ENCODE measurements at regions not wholly inside any gene's neighbourhood (a gene's known extent, or its start where the extent isn't known, plus 50 kb on each side); places are given as distances from the start of the nearest gene placed in this dataset.
A peak's percentile ranks its signal among the peaks of the same experiment; 100 is the strongest.
"Not testable (repeated sequence)": the region's sequence is repeated elsewhere in the genome, so short reads cannot be mapped to it uniquely, and the experiment has no call there.

DNA sequence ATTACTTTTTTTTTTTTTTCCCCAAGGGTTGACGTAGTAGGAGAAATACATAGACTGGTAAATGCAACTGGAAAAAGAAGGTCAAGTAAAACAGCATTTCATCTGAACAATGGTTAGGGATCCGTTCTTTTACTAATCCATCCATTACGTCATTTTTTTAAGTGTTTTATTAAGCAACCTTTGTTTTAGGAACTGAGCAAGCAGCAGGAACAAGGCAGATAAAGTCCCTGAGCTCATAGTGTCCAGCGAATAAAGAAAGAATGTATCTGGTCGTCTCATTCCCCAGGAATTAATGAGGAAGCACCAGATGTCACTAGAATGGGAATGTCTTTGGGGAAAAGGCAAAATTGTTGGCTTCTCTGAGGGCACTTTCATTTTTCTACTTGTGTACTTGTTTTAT, 842.4 kb downstream of the TDRD15 start:
- no peak for DNase-seq (ENCODE audit: low spot score)

- no peak for DNase-seq (ENCODE audit: low spot score)
Measured at GRCh38 chr2:21970971-21971370, 847.2 kb downstream of the TDRD15 start.

- DNase-seq (ENCODE audit: low spot score) = peak; percentile 1
Measured at GRCh38 chr2:21972586-21972985, 848.8 kb downstream of the TDRD15 start.

- DNase-seq (ENCODE audit: low spot score) = no peak
Measured at GRCh38 chr2:21981127-21981526, 857.4 kb downstream of the TDRD15 start.

DNA sequence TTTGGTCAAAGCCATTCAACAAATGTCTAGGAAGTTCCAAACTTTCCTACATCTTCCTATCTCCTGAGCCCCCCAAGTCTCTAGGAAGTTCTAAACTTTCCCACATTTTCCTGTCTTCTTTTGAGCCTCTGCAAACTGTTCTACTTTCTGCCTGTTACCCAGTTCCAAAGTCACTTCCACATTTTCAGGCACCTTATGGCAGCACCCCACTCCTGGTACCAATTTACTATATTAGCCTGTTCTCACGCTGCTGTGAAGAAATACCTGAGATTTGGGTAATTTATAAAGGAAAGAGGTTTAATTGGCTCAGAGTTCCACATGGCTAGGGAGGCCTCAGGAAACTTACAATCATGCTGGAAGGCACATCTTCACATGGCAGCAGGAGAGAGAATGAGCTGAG, 869.2 kb downstream of the TDRD15 start:
- no peak for DNase-seq (ENCODE audit: low spot score)

- DNase-seq (ENCODE audit: low spot score) = no peak
Measured at GRCh38 chr2:21996339-21996738, 872.6 kb downstream of the TDRD15 start.

DNA sequence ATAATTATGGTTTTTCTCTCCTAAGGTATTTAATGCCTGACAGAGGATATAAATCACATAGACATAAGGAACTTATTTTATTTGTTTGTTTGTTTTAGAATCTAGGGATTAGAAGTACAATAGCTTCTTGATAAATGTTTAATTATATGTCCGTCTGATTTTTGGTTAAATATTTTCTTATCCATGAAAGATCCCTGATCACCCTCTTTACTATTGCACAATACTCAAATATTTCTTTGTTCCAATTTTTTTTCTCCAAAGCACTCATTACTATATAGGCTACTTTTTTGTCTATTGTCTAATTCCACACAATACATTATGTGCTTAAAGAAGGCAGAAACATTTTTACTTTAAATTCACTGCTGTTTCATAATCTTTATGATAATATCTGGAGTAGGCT, 875.8 kb downstream of the TDRD15 start:
- no peak for DNase-seq (ENCODE audit: low spot score)

DNA sequence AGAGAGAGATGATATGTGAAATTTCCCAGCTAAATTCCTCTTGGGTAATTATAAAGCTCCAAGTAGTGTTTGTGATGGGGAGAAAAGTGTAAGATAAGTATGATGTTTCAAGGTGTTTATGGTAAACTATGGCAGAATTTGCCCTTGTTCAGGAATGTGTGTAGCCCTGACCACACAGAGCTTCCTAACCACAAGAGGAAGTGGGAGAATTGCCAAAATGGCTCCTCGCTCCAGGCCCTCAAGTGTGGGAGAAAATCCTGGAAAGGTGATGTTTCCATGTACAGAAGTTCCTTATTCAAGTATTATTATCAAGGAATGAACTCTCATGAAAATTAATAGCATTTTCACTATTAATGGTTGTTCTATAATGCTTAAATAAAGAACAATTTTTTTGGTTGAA, 878.3 kb downstream of the TDRD15 start:
- no peak for DNase-seq (ENCODE audit: low spot score)

DNA sequence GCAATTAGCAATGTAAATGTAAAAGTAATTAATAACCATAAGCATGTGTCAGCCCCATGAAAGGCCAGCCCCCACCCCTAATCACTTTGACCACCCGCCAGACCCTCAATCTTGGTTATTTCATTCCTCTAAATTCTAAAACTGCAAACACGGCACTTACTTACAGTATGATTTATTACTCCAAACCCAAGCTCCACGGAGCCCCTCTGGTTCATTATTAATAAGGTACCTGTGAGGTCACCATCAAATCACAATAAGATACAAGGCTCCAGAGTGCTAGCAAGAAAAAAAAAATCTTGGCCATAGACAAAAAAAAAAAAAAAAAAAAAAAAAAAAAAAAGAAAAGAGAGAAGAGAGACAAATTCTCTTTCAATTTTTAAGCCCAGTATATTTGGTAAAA, 879.5 kb downstream of the TDRD15 start:
- DNase-seq (ENCODE audit: low spot score) = no peak

DNA sequence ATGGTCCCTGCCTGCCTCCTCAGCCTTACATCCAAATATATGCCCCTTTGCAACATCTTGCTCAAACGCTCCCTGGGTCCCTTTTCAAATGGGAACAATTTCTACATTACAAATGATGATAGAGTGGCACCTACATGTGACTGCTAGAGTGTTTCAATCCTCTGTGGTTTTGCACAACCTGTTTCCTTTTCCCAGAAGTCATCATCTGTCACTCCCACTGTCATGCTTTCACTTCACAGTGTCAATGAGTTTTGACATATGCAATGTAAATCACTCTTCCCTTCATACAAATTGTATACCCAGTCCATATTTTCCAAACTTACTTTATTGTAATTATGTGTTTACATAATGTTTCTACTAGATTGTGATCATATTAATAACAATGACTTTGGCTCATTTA, 887.3 kb downstream of the TDRD15 start:
- no peak for DNase-seq (ENCODE audit: low spot score)

- no peak for DNase-seq (ENCODE audit: low spot score)
Measured at GRCh38 chr2:22020091-22020742, 896.4 kb downstream of the TDRD15 start.

- no peak for DNase-seq (ENCODE audit: low spot score)
Measured at GRCh38 chr2:22027345-22028005, 903.7 kb downstream of the TDRD15 start.

- DNase-seq (ENCODE audit: low spot score) = no peak
Measured at GRCh38 chr2:22035361-22035830, 911.6 kb downstream of the TDRD15 start.

DNA sequence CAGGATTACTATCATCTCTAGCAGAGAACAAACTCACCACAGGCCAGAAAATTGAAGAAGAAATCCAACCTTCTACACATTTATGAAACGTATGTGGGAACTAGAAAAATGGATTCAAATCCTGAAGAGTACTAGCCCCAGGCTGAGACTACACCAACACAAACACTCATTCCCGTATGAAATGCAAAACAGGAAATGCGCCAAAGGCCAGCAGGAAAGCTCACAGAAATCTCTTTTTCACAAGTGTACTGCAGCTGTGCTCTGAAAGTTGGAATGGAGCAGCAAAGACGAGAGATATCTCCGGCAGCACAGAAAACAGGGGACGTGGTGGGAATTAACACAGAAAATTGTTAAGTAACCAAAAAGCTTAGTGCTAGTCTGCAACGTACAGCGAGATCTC, 913.5 kb downstream of the TDRD15 start:
- DNase-seq (ENCODE audit: low spot score) = no peak

DNA sequence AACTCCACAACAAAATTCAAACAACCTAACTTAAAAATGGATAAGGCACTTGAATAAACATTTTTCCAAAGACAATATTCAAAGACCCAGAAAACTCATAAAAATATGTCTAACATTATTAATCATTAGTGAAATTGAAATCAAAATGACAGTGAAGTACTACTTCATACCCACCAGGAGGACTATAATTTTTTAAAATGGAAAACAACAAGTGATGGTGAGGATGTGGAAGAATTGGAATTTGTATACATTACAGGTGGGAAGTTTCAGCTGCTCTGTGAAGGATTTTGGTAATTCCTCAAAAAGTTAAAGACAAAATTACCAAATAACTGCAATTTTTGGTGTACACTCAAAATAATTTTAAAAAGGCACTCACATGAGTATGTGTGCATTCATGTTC, 920.0 kb downstream of the TDRD15 start:
- no peak for DNase-seq (ENCODE audit: low spot score)

- no peak for DNase-seq (ENCODE audit: low spot score)
Measured at GRCh38 chr2:22055784-22056620, 932.2 kb downstream of the TDRD15 start.

GRCh38 chr2:22056621-22057132, 932.9 kb downstream of the TDRD15 start:
- DNase-seq (ENCODE audit: low spot score) = no peak

DNA sequence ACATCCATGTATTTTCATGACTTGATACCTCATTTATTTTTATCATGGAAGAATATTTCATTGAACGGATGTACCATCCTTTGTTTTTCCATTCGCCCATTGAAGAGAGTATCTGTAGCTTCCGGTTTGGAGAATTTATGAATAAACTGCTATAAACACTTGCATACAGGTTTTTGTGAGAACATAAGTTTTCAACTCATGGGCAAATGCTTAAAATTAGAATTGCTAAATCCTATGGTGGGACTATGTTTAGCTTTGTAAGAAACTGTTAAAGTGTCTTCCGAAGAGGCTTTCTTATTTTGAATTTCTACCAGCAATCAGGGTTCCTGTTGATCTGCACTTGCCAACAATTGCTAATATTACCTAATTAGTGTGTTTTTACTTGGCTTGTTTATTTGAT, 938.9 kb downstream of the TDRD15 start:
- DNase-seq (ENCODE audit: low spot score) = no peak

- no peak for DNase-seq (ENCODE audit: low spot score)
Measured at GRCh38 chr2:22076454-22076853, 952.7 kb downstream of the TDRD15 start.

DNA sequence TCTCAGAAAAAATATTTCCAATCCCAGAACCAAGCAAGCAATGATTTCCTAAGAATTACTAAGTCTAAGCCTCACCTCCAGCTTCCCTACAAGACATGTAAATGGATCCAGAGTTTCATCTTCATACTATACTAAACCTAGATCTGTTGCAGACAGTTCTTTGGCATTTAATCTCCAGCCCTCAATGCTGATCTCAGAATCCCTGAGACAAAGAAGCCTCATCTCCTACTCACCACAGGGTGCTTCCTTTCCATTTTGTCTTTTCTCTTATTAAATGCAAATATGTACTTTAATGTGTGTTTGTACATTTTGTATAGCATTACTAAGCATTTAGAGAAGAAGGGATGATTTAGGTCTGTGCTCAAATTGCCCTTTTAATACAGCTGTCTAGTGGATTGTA, 954.9 kb downstream of the TDRD15 start:
- DNase-seq (ENCODE audit: low spot score) = no peak

GRCh38 chr2:22079583-22079982, 955.8 kb downstream of the TDRD15 start:
- DNase-seq (ENCODE audit: low spot score) = no peak

DNA sequence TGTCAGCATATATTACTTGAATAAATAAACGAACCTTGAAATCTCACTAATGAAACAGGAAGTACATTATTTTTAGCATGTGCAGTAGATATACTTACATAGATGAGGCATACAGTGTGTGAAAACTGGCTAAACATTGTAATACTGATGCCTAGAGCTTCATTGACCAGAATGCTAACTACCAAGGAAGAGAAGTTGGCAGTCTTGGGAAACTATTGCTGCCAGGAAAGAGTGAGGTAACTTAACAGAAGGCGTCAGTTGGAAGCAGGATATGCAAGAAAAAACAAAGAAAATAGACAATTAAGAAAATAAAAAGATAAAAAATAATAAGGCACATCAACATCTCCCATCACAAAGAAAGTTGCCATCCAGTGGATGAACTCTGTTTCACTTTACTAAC, 963.0 kb downstream of the TDRD15 start:
- no peak for DNase-seq (ENCODE audit: low spot score)

GRCh38 chr2:22103617-22104016, 979.8 kb downstream of the TDRD15 start:
- DNase-seq (ENCODE audit: low spot score) = not testable (repeated sequence)

Data from NAMALWA (cell line).